ACC112 (cell line): ENCODE measurements at regions not wholly inside any gene's neighbourhood (a gene's known extent, or its start where the extent isn't known, plus 50 kb on each side); places are given as distances from the start of the nearest gene placed in this dataset.
A peak's percentile ranks its signal among the peaks of the same experiment; 100 is the strongest.

Experiments used
- H2AFZ ChIP-seq: fragments of 200-600 bp; sonication (generic); one replicate; pipeline ENCODE4 v1.6.0; 2017; ENCODE audit warnings: antibody characterized with exemption, low read length; ENCODE audit not compliant: unreplicated experiment
- H3K27ac ChIP-seq: fragments of 200-600 bp; sonication (generic); 2 replicates; pipeline ENCODE4 v1.5.1; 2014; ENCODE audit warnings: low read depth, mild to moderate bottlenecking, antibody characterized with exemption, low read length, moderate library complexity
- H3K27me3 ChIP-seq: fragments of 200-600 bp; sonication (generic); 2 replicates; pipeline ENCODE4 v1.6.1; 2014; ENCODE audit warnings: mild to moderate bottlenecking, antibody characterized with exemption, low read length, moderate library complexity, mixed read lengths; ENCODE audit not compliant: insufficient read depth
- H3K36me3 ChIP-seq: fragments of 200-600 bp; sonication (generic); 2 replicates; pipeline ENCODE4 v1.6.1; 2016; ENCODE audit warnings: mild to moderate bottlenecking, antibody characterized with exemption, low read length, moderate library complexity, mixed read lengths; ENCODE audit not compliant: insufficient read depth
- H3K4me1 ChIP-seq: fragments of 200-600 bp; sonication (generic); one replicate; pipeline ENCODE4 v1.6.1; 2016; ENCODE audit warnings: low read length, mixed read lengths; ENCODE audit not compliant: insufficient read depth, unreplicated experiment, control insufficient read depth
- H3K4me3 ChIP-seq: fragments of 200-600 bp; sonication (generic); 2 replicates; pipeline ENCODE4 v1.5.1; 2014; ENCODE audit warnings: mild to moderate bottlenecking, low read depth, low read length
- H3K79me2 ChIP-seq: fragments of 200-600 bp; sonication (generic); one replicate; pipeline ENCODE4 v1.6.0; 2016; ENCODE audit warnings: low read length; ENCODE audit not compliant: control insufficient read depth, unreplicated experiment, insufficient read depth

- H3K4me3 ChIP-seq, result no peak overlapping the region
- H3K27me3 ChIP-seq, result no peaks in the 10 kb centered on the region
- no peaks in the 10 kb centered on the region for H3K79me2 ChIP-seq
- H3K36me3 ChIP-seq, result no peaks in the 10 kb centered on the region
- no peak overlapping the region for H3K27ac ChIP-seq
- H3K4me1 ChIP-seq, result peaks cover 15% of the 10 kb centered on the region
- no peak overlapping the region for H2AFZ ChIP-seq
Measured at GRCh38 chr16:81185416-81185815, 53.1 kb upstream of the BCO1 start.

GRCh38 chr16:81181013-81181720, 57.3 kb upstream of the BCO1 start:
- Histone ChIP-seq H3K79me2 (no peaks in the 10 kb centered on the region), H3K27me3 (no peaks in the 10 kb centered on the region), H3K36me3 (no peaks in the 10 kb centered on the region), H2AFZ (no peak overlapping the region), H3K4me1 (peaks cover 7% of the 10 kb centered on the region), H3K4me3 (peak overlapping the region; percentile 25; the same call in 1 of the 2 replicates), H3K27ac (peak overlapping the region; percentile 26; the same call in 1 of the 2 replicates)

GRCh38 chr16:81180578-81180977, 57.9 kb upstream of the BCO1 start:
- H3K4me3 ChIP-seq, result peak overlapping the region; percentile 25; the same call in 1 of the 2 replicates
- no peaks in the 10 kb centered on the region for H3K27me3 ChIP-seq
- no peaks in the 10 kb centered on the region for H3K79me2 ChIP-seq
- H2AFZ ChIP-seq, result no peak overlapping the region
- H3K27ac ChIP-seq, result no peak overlapping the region
- H3K4me1 ChIP-seq, result peaks cover 11% of the 10 kb centered on the region
- no peaks in the 10 kb centered on the region for H3K36me3 ChIP-seq

- no peaks in the 10 kb centered on the region for H3K79me2 ChIP-seq
- peaks cover 22% of the 10 kb centered on the region for H3K4me1 ChIP-seq
- H3K27me3 ChIP-seq, result no peaks in the 10 kb centered on the region
- H3K4me3 ChIP-seq, result no peak overlapping the region
- H3K27ac ChIP-seq, result no peak overlapping the region
- no peaks in the 10 kb centered on the region for H3K36me3 ChIP-seq
- H2AFZ ChIP-seq, result no peak overlapping the region
Measured at GRCh38 chr16:81179219-81179618, 59.3 kb upstream of the BCO1 start.

- Histone ChIP-seq H3K4me1 (peaks cover 15% of the 10 kb centered on the region), H3K27ac (no peak overlapping the region), H3K4me3 (no peak overlapping the region), H3K27me3 (0 out of 2 replicates have a peak, but pooled peaks cover 3% of the 10 kb centered on the region), H3K79me2 (no peaks in the 10 kb centered on the region), H2AFZ (no peak overlapping the region), H3K36me3 (no peaks in the 10 kb centered on the region)
Measured at GRCh38 chr16:81175325-81175891, 63.1 kb upstream of the BCO1 start.

- H2AFZ ChIP-seq, result no peak overlapping the region
- H3K27me3 ChIP-seq, result peaks cover 7% of the 10 kb centered on the region; the same call in 1 of the 2 replicates
- no peaks in the 10 kb centered on the region for H3K36me3 ChIP-seq
- H3K27ac ChIP-seq, result no peak overlapping the region
- H3K4me1 ChIP-seq, result peaks cover 15% of the 10 kb centered on the region
- H3K4me3 ChIP-seq, result no peak overlapping the region
- no peaks in the 10 kb centered on the region for H3K79me2 ChIP-seq
Measured at GRCh38 chr16:81174644-81175324, 63.7 kb upstream of the BCO1 start.

- Histone ChIP-seq H3K27me3 (peaks cover 11% of the 10 kb centered on the region; the same call in 1 of the 2 replicates), H2AFZ (no peak overlapping the region), H3K27ac (no peak overlapping the region), H3K79me2 (no peaks in the 10 kb centered on the region), H3K36me3 (no peaks in the 10 kb centered on the region), H3K4me3 (no peak overlapping the region), H3K4me1 (peaks cover 15% of the 10 kb centered on the region)
Measured at GRCh38 chr16:81172769-81173658, 65.5 kb upstream of the BCO1 start.

GRCh38 chr16:81170824-81171223, 67.7 kb upstream of the BCO1 start:
- Histone ChIP-seq H3K79me2 (no peaks in the 10 kb centered on the region), H3K4me1 (peaks cover 14% of the 10 kb centered on the region), H2AFZ (no peak overlapping the region), H3K27me3 (peaks cover 11% of the 10 kb centered on the region; the same call in 1 of the 2 replicates), H3K36me3 (no peaks in the 10 kb centered on the region), H3K27ac (no peak overlapping the region), H3K4me3 (no peak overlapping the region)

- H2AFZ ChIP-seq, result no peak overlapping the region
- no peaks in the 10 kb centered on the region for H3K79me2 ChIP-seq
- no peaks in the 10 kb centered on the region for H3K4me1 ChIP-seq
- H3K27me3 ChIP-seq, result peaks cover 16% of the 10 kb centered on the region
- no peak overlapping the region for H3K4me3 ChIP-seq
- no peaks in the 10 kb centered on the region for H3K36me3 ChIP-seq
- H3K27ac ChIP-seq, result no peak overlapping the region
Measured at GRCh38 chr16:81168406-81168805, 70.1 kb upstream of the BCO1 start.

- no peaks in the 10 kb centered on the region for H3K36me3 ChIP-seq
- H3K27me3 ChIP-seq, result peaks cover 16% of the 10 kb centered on the region
- no peak overlapping the region for H3K4me3 ChIP-seq
- H3K79me2 ChIP-seq, result no peaks in the 10 kb centered on the region
- H2AFZ ChIP-seq, result no peak overlapping the region
- H3K4me1 ChIP-seq, result no peaks in the 10 kb centered on the region
- no peak overlapping the region for H3K27ac ChIP-seq
Measured at GRCh38 chr16:81167851-81168250, 70.6 kb upstream of the BCO1 start.
